Keratinocyte (primary cell): ENCODE measurements at regions not wholly inside any gene's neighbourhood (a gene's known extent, or its start where the extent isn't known, plus 50 kb on each side); places are given as distances from the start of the nearest gene placed in this dataset.

ENCODE experiments used
- DNase-seq: peaks from one replicate; pipeline ENCODE4 v3.0.0-alpha.2; 2011; ENCODE audit warnings: low read depth, missing footprints, low spot score
- FAIRE-seq: peaks from 2 replicates; lab custom pipeline; 2011; peaks lifted over from hg19 to GRCh38; lab: Jason Lieb, UNC
- H2AFZ ChIP-seq: 2 replicates; pipeline ENCODE4 v1.6.0; 2012; ENCODE audit warnings: low read length, control low read depth, inconsistent platforms; ENCODE audit not compliant: control insufficient read depth
- H3K27ac ChIP-seq: 2 replicates; pipeline ENCODE4 v1.5.1; 2011; ENCODE audit warnings: low read length; ENCODE audit not compliant: control insufficient read depth, insufficient read depth
- H3K27me3 ChIP-seq: 3 replicates; pipeline ENCODE4 v1.6.0; 2011; ENCODE audit warnings: low read length; ENCODE audit not compliant: control insufficient read depth, insufficient read depth; ENCODE audit errors: extremely low read depth
- H3K36me3 ChIP-seq, 2 experiments: 2 replicates in 1 of 2; 3 replicates in 1 of 2; pipeline ENCODE4 v1.5.1; 2011; ENCODE audit warnings: low read length in 2 of 2, mild to moderate bottlenecking in 1 of 2; ENCODE audit not compliant: control insufficient read depth in 2 of 2, insufficient read depth in 2 of 2; ENCODE audit errors: extremely low read depth in 1 of 2
- H3K4me1 ChIP-seq: 3 replicates; pipeline ENCODE4 v1.5.1; 2011; ENCODE audit warnings: low read length; ENCODE audit not compliant: control insufficient read depth, insufficient read depth; ENCODE audit errors: extremely low read depth
- H3K4me2 ChIP-seq: 3 replicates; pipeline ENCODE4 v1.6.0; 2011; ENCODE audit warnings: low read depth, low read length; ENCODE audit not compliant: control insufficient read depth, insufficient read depth; ENCODE audit errors: extremely low read depth
- H3K4me3 ChIP-seq, 3 experiments: fragments of 200-600 bp in 1 of 3; sonication (generic) in 1 of 3; 2 replicates in 2 of 3; 3 replicates in 1 of 3; pipeline ENCODE4 v1.5.1; 2011 to 2016; ENCODE audit warnings: low read length in 3 of 3, mild to moderate bottlenecking in 3 of 3, control low read depth in 2 of 3, inconsistent platforms in 1 of 3, low read depth in 1 of 3, mixed read lengths in 1 of 3, mixed run types in 1 of 3, moderate library complexity in 1 of 3; ENCODE audit not compliant: control insufficient read depth in 2 of 3, insufficient read depth in 2 of 3; ENCODE audit errors: extremely low read depth in 1 of 3
- H3K79me2 ChIP-seq: 2 replicates; pipeline ENCODE4 v1.6.0; 2012; ENCODE audit warnings: low read length; ENCODE audit not compliant: control insufficient read depth, insufficient read depth
- H3K9ac ChIP-seq: 3 replicates; pipeline ENCODE4 v1.6.0; 2011; ENCODE audit warnings: low read length; ENCODE audit not compliant: control insufficient read depth, insufficient read depth; ENCODE audit errors: extremely low read depth
- H3K9me1 ChIP-seq: 3 replicates; pipeline ENCODE4 v1.6.0; 2011; ENCODE audit warnings: low read length; ENCODE audit not compliant: control insufficient read depth, insufficient read depth; ENCODE audit errors: extremely low read depth
- H3K9me3 ChIP-seq: 2 replicates; pipeline ENCODE4 v1.5.1; 2012; ENCODE audit warnings: low read depth, low read length; ENCODE audit not compliant: control insufficient read depth
- H4K20me1 ChIP-seq: 3 replicates; pipeline ENCODE4 v1.6.0; 2011; ENCODE audit warnings: low read length; ENCODE audit not compliant: control insufficient read depth, insufficient read depth; ENCODE audit errors: extremely low read depth
- EZH2 ChIP-seq: IDR thresholded peaks from one replicate; pipeline ENCODE4 v1.6.1; 2012; ENCODE audit warnings: inconsistent platforms, mild to moderate bottlenecking, low read length, moderate library complexity
- dilution Hi-C: fragments of 300-500 bp; cut with MboI; formaldehyde crosslinking; loops from one replicate; pipeline ENCODE4 v1.7.0; 2020; ENCODE audit warnings: low sequenced_read_pairs; ENCODE audit not compliant: extremely low pct_ligation_motif_present
- TF ChIP-seq, protein P1 (sequence below), 3 experiments: IDR thresholded peaks in 1 of 3; conservative IDR thresholded peaks in 1 of 3; optimal IDR thresholded peaks in 1 of 3; 2 replicates in 2 of 3; 3 replicates in 1 of 3; pipeline versions ENCODE3 to v1.5.1; 2011; ENCODE audit warnings: low read length in 3 of 3, mild to moderate bottlenecking in 3 of 3, moderate library complexity in 2 of 3, control low read depth in 1 of 3, inconsistent platforms in 1 of 3; ENCODE audit not compliant: insufficient read depth in 2 of 3; ENCODE audit errors: extremely low read depth in 1 of 3

DNA sequence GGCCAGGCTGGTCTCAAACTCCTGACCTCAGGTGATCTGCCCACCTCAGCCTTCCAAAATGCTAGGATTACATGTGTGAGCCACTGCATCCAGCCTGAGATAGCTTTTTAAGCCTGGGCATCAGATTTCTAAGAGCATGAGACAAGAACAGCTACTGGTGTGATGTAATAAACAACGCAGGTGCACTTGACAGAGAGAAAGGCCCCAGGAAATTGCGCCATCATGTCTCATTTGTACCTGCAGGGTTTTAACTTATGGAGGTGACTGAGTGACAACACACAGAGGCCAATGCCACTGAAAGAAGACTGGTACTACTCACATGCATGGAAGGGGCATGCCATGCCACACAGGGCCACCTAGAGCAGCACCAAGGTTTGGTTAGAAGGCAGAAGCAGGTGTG lies 209.4 kb downstream of the SP3 start:
- FAIRE-seq: no peak
- dilution Hi-C loops: no loop called here

DNA sequence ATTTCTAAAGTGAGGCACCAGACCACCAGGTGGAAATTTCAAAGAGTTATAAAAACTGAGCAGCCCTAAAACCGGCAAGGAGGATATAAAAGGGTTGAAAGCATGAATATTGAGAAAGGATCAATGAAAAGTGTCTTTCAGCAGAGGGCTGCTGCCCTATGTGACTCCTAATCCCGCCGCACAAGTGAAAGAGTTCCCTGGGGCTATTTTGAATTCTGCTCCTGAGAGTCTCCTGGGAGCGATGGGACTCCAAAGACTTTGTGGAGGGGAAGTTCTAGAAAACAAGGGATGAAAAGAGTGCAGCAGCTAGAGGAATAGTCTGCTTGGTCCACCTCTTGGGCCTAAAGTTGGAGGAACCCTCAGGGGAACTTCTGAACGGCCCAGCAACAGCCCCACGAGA lies 205.2 kb downstream of the SP3 start:
- Histone ChIP-seq H3K36me3 (no peaks in the 10 kb centered on the region), H4K20me1 (no peaks in the 10 kb centered on the region), H3K9ac (no peak overlapping the region), H2AFZ (no peak overlapping the region), H3K9me1 (no peaks in the 10 kb centered on the region), H3K4me1 (no peaks in the 10 kb centered on the region), H3K27me3 (no peaks in the 10 kb centered on the region), H3K79me2 (no peaks in the 10 kb centered on the region), H3K4me2 (no peak overlapping the region), H3K4me3 (no peak overlapping the region), H3K27ac (no peak overlapping the region), H3K9me3 (no peaks in the 10 kb centered on the region)
- DNase-seq (no peak), FAIRE-seq (no peak)
- dilution Hi-C loops: no loop called here
- TF ChIP-seq, protein P1, sequence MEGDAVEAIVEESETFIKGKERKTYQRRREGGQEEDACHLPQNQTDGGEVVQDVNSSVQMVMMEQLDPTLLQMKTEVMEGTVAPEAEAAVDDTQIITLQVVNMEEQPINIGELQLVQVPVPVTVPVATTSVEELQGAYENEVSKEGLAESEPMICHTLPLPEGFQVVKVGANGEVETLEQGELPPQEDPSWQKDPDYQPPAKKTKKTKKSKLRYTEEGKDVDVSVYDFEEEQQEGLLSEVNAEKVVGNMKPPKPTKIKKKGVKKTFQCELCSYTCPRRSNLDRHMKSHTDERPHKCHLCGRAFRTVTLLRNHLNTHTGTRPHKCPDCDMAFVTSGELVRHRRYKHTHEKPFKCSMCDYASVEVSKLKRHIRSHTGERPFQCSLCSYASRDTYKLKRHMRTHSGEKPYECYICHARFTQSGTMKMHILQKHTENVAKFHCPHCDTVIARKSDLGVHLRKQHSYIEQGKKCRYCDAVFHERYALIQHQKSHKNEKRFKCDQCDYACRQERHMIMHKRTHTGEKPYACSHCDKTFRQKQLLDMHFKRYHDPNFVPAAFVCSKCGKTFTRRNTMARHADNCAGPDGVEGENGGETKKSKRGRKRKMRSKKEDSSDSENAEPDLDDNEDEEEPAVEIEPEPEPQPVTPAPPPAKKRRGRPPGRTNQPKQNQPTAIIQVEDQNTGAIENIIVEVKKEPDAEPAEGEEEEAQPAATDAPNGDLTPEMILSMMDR (optimal IDR thresholded peaks at IDR 0.05 in 1 of 3, IDR thresholded peaks at IDR 0.05 in 1 of 3, conservative IDR thresholded peaks at IDR 0.05 in 1 of 3; ENCODE audit: extremely low read depth in 1 of 3, insufficient read depth in 2 of 3, low read length in 3 of 3): no peak
- no peak for TF ChIP-seq EZH2

More for the DNA sequence above, 209.4 kb downstream of the SP3 start:
- Histone ChIP-seq H3K36me3 (no peaks in the 10 kb centered on the region), H3K4me2 (no peak overlapping the region), H3K27me3 (no peaks in the 10 kb centered on the region), H2AFZ (no peak overlapping the region), H3K9me1 (no peaks in the 10 kb centered on the region), H4K20me1 (no peaks in the 10 kb centered on the region), H3K9ac (no peak overlapping the region), H3K9me3 (no peaks in the 10 kb centered on the region), H3K4me1 (no peaks in the 10 kb centered on the region), H3K79me2 (no peaks in the 10 kb centered on the region), H3K27ac (no peak overlapping the region), H3K4me3 (no peak overlapping the region)
- no peak for TF ChIP-seq EZH2
- TF ChIP-seq, protein P1 (optimal IDR thresholded peaks at IDR 0.05 in 1 of 3, IDR thresholded peaks at IDR 0.05 in 1 of 3, conservative IDR thresholded peaks at IDR 0.05 in 1 of 3; ENCODE audit: extremely low read depth in 1 of 3, insufficient read depth in 2 of 3, low read length in 3 of 3): no peak
- DNase-seq: no peak
